HUES6 (cell line): ENCODE measurements at regions not wholly inside any gene's neighbourhood (a gene's known extent, or its start where the extent isn't known, plus 50 kb on each side); places are given as distances from the start of the nearest gene placed in this dataset.

Source experiments
- H3K27ac ChIP-seq: 2 replicates; pipeline ENCODE4 v1.7.0; 2013; ENCODE audit warnings: low read depth, mild to moderate bottlenecking, low read length, inconsistent platforms
- H3K27me3 ChIP-seq: 2 replicates; pipeline ENCODE4 v1.6.1; 2013; ENCODE audit warnings: low read length; ENCODE audit not compliant: control insufficient read depth, insufficient read depth
- H3K36me3 ChIP-seq: 2 replicates; pipeline ENCODE4 v1.6.1; 2013; ENCODE audit warnings: low read length; ENCODE audit not compliant: control insufficient read depth, insufficient read depth
- H3K4me1 ChIP-seq: 2 replicates; pipeline ENCODE4 v1.6.1; 2013; ENCODE audit warnings: low read length; ENCODE audit not compliant: control insufficient read depth, insufficient read depth
- H3K4me3 ChIP-seq: 2 replicates; pipeline ENCODE4 v1.5.1; 2013; ENCODE audit warnings: low read depth, low read length
- H3K9ac ChIP-seq: one replicate; pipeline ENCODE4 v1.6.1; 2013; ENCODE audit warnings: mild to moderate bottlenecking, low read length
- H3K9me3 ChIP-seq: 2 replicates; pipeline ENCODE4 v1.6.1; 2013; ENCODE audit warnings: low read depth, low read length; ENCODE audit not compliant: control insufficient read depth, insufficient read depth

GRCh38 chr7:46626691-46627310 is 705.7 kb upstream of the IGFBP3 start:
- H3K36me3 ChIP-seq = no peaks in the 10 kb centered on the region
- H3K9ac ChIP-seq = no peak overlapping the region
- H3K27ac ChIP-seq = no peak overlapping the region
- no peaks in the 10 kb centered on the region for H3K27me3 ChIP-seq
- H3K4me3 ChIP-seq = no peak overlapping the region
- peaks cover 6% of the 10 kb centered on the region; the same call in 1 of the 2 replicates for H3K4me1 ChIP-seq
- no peaks in the 10 kb centered on the region for H3K9me3 ChIP-seq

GRCh38 chr7:46626261-46626660 is 705.2 kb upstream of the IGFBP3 start:
- Histone ChIP-seq H3K4me3 (no peak overlapping the region), H3K36me3 (no peaks in the 10 kb centered on the region), H3K27me3 (no peaks in the 10 kb centered on the region), H3K9me3 (no peaks in the 10 kb centered on the region), H3K9ac (no peak overlapping the region), H3K27ac (no peak overlapping the region), H3K4me1 (peaks cover 6% of the 10 kb centered on the region; the same call in 1 of the 2 replicates)

DNA sequence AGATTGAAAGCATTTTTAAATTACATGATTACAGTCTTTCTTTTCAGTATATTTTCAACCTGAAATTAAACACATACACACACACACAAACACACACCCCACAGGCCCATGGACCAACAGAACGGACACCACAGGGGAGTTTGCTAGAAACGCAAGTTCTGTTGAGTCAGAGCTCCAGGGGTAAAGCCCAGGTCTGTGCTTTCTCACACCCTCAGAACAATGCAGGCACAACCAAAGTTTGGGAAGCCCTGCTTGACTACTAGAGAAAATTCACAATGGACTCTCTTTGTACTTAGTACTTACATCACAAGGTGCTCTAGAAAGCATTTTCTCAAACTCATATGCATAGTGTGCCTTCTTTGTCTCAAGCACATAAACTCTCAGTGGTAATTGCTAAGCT is 704.0 kb upstream of the IGFBP3 start:
- no peak overlapping the region for H3K27ac ChIP-seq
- no peaks in the 10 kb centered on the region for H3K9me3 ChIP-seq
- H3K27me3 ChIP-seq = no peaks in the 10 kb centered on the region
- no peak overlapping the region for H3K4me3 ChIP-seq
- peaks cover 6% of the 10 kb centered on the region; the same call in 1 of the 2 replicates for H3K4me1 ChIP-seq
- H3K36me3 ChIP-seq = no peaks in the 10 kb centered on the region
- no peak overlapping the region for H3K9ac ChIP-seq

DNA sequence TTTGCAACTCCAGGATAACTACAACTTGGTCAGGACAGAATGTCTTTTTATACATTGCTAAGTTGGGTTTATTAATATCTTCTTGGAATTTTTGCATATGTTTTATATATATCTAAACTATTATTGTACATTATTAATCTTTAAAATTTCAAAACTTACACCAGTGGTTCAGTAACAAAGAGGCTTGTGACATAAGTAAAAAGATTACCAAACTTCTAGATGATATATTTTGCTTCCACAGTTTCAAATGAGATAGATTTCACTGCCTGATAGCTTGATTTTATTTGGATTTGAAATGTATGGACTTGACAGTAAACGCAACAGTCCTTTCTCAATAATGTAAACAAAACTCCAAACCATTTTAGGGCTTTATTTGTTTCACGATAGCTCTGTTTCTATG is 701.2 kb upstream of the IGFBP3 start:
- H3K27me3 ChIP-seq = no peaks in the 10 kb centered on the region
- H3K27ac ChIP-seq = no peak overlapping the region
- H3K4me1 ChIP-seq = peaks cover 6% of the 10 kb centered on the region; the same call in 1 of the 2 replicates
- H3K9ac ChIP-seq = no peak overlapping the region
- H3K36me3 ChIP-seq = no peaks in the 10 kb centered on the region
- no peak overlapping the region for H3K4me3 ChIP-seq
- no peaks in the 10 kb centered on the region for H3K9me3 ChIP-seq

DNA sequence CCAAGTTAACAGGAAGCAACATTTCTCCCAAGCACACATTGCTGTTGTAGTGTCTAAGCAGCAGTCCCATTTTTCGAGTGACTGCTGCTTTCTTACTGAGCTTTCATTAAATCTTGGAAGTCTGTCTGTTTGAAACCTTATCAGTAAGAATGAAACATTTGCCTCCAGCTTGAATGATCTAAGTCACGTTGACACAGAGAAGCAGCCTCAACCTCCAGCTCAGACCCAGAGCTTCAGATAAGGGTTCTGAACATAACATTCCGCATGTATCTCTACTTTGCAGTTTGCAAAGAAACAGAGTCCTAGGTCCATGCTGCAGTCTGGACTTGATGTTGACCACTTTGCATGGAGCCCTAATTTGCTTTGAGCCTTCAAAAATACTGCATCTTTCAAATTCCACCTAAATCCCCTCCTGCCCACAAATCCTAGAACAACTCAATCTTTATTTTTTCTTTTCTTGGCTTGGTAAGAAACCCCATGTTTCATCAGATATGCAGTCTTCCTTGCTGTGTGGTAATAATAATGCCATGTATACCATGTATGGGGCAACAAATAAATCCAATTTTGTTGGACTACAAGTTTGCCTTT is 698.7 kb upstream of the IGFBP3 start:
- Histone ChIP-seq H3K4me1 (no peaks in the 10 kb centered on the region), H3K27ac (no peak overlapping the region), H3K9me3 (no peaks in the 10 kb centered on the region), H3K36me3 (no peaks in the 10 kb centered on the region), H3K9ac (no peak overlapping the region), H3K4me3 (no peak overlapping the region), H3K27me3 (no peaks in the 10 kb centered on the region)

GRCh38 chr7:46616636-46617035 is 695.6 kb upstream of the IGFBP3 start:
- Histone ChIP-seq H3K4me1 (no peaks in the 10 kb centered on the region), H3K36me3 (no peaks in the 10 kb centered on the region), H3K4me3 (no peak overlapping the region), H3K27me3 (no peaks in the 10 kb centered on the region), H3K9ac (no peak overlapping the region), H3K9me3 (no peaks in the 10 kb centered on the region), H3K27ac (no peak overlapping the region)

DNA sequence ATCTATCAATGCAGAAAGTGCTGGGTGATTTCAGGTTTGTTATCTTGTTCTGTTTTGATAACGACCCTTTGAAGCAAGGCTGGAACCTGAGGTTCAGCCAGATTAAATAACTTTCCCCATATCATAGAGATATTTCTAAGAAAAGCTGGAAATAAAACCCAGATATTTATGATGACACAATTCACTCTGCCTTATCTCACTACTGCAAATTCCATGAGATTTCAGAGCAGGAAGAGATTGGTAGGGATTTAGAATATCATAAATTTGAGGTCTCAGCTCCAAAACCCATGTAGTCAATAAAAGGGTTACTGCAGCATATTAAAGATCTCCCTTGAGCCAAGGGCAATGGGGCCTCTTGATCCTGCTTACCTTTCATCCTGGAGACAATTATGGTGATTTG is 692.5 kb upstream of the IGFBP3 start:
- no peaks in the 10 kb centered on the region for H3K27me3 ChIP-seq
- H3K4me3 ChIP-seq = no peak overlapping the region
- H3K9me3 ChIP-seq = no peaks in the 10 kb centered on the region
- no peaks in the 10 kb centered on the region for H3K36me3 ChIP-seq
- H3K27ac ChIP-seq = no peak overlapping the region
- no peak overlapping the region for H3K9ac ChIP-seq
- H3K4me1 ChIP-seq = no peaks in the 10 kb centered on the region

- Histone ChIP-seq H3K27ac (no peak overlapping the region), H3K27me3 (no peaks in the 10 kb centered on the region), H3K36me3 (no peaks in the 10 kb centered on the region), H3K4me3 (no peak overlapping the region), H3K9ac (no peak overlapping the region), H3K4me1 (no peaks in the 10 kb centered on the region), H3K9me3 (no peaks in the 10 kb centered on the region)
Observed at GRCh38 chr7:46613116-46613515, 692.0 kb upstream of the IGFBP3 start.

DNA sequence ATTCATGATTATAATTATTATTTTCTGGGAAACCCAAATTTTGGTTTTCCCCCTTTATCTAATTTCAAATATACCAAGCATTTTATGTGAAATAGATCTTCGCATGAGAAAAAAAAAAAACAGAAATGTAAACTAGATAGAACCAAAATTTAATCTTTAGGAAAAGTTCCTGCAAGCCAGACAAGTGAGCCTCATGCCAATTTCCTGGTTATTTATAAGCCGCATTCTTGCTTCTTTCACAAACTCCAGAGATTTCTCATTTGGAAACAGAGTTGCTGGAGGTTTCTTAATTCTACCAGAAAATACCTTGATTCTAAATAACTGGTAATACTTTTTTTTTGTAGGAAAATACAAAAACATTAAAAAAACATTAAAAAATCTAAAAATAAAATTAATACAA is 690.4 kb upstream of the IGFBP3 start:
- Histone ChIP-seq H3K9ac (no peak overlapping the region), H3K36me3 (no peaks in the 10 kb centered on the region)

GRCh38 chr7:46610746-46611145 is 689.7 kb upstream of the IGFBP3 start:
- H3K9ac ChIP-seq = no peak overlapping the region
- H3K9me3 ChIP-seq = no peaks in the 10 kb centered on the region
- no peak overlapping the region for H3K27ac ChIP-seq
- no peaks in the 10 kb centered on the region for H3K27me3 ChIP-seq
- no peaks in the 10 kb centered on the region for H3K36me3 ChIP-seq
- H3K4me1 ChIP-seq = no peaks in the 10 kb centered on the region
- no peak overlapping the region for H3K4me3 ChIP-seq

More for the DNA sequence above, 690.4 kb upstream of the IGFBP3 start:
- H3K27ac ChIP-seq = no peak overlapping the region
- no peaks in the 10 kb centered on the region for H3K9me3 ChIP-seq
- no peak overlapping the region for H3K4me3 ChIP-seq
- H3K4me1 ChIP-seq = no peaks in the 10 kb centered on the region
- no peaks in the 10 kb centered on the region for H3K27me3 ChIP-seq

DNA sequence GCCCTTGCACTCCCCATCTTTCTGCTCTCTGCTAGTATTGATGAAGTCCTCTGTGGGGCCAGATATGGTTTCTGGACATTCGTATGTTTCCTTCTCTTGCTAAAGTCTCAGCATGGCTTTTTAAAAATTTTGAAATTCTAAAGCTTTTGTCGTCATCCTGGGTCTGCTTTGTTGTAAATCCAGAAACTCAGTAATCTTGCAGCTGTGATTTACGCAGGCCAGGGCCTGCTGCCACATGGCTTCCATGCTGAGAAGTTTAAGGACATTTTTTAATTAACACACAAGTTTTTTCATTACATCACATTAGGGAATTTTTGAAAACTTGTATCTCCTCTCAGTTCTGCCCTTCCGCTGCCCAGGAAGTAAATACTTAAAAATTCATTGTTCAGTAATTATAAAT is 686.1 kb upstream of the IGFBP3 start:
- no peaks in the 10 kb centered on the region for H3K36me3 ChIP-seq
- H3K9ac ChIP-seq = no peak overlapping the region
- no peak overlapping the region for H3K27ac ChIP-seq
- H3K4me3 ChIP-seq = no peak overlapping the region
- H3K4me1 ChIP-seq = no peaks in the 10 kb centered on the region
- H3K27me3 ChIP-seq = no peaks in the 10 kb centered on the region
- H3K9me3 ChIP-seq = no peaks in the 10 kb centered on the region
